Keratinocyte (primary cell): ENCODE measurements at regions not wholly inside any gene's neighbourhood (a gene's known extent, or its start where the extent isn't known, plus 50 kb on each side); places are given as distances from the start of the nearest gene placed in this dataset.

Experiments used
- DNase-seq: peaks from one replicate; pipeline ENCODE4 v3.0.0-alpha.2; 2011; ENCODE audit warnings: low read depth, missing footprints, low spot score
- FAIRE-seq: peaks from 2 replicates; lab custom pipeline; 2011; peaks lifted over from hg19 to GRCh38; lab: Jason Lieb, UNC
- H2AFZ ChIP-seq: 2 replicates; pipeline ENCODE4 v1.6.0; 2012; ENCODE audit warnings: low read length, control low read depth, inconsistent platforms; ENCODE audit not compliant: control insufficient read depth
- H3K27ac ChIP-seq: 2 replicates; pipeline ENCODE4 v1.5.1; 2011; ENCODE audit warnings: low read length; ENCODE audit not compliant: control insufficient read depth, insufficient read depth
- H3K27me3 ChIP-seq: 3 replicates; pipeline ENCODE4 v1.6.0; 2011; ENCODE audit warnings: low read length; ENCODE audit not compliant: control insufficient read depth, insufficient read depth; ENCODE audit errors: extremely low read depth
- H3K36me3 ChIP-seq, 2 experiments: 2 replicates in 1 of 2; 3 replicates in 1 of 2; pipeline ENCODE4 v1.5.1; 2011; ENCODE audit warnings: low read length in 2 of 2, mild to moderate bottlenecking in 1 of 2; ENCODE audit not compliant: control insufficient read depth in 2 of 2, insufficient read depth in 2 of 2; ENCODE audit errors: extremely low read depth in 1 of 2
- H3K4me1 ChIP-seq: 3 replicates; pipeline ENCODE4 v1.5.1; 2011; ENCODE audit warnings: low read length; ENCODE audit not compliant: control insufficient read depth, insufficient read depth; ENCODE audit errors: extremely low read depth
- H3K4me2 ChIP-seq: 3 replicates; pipeline ENCODE4 v1.6.0; 2011; ENCODE audit warnings: low read depth, low read length; ENCODE audit not compliant: control insufficient read depth, insufficient read depth; ENCODE audit errors: extremely low read depth
- H3K4me3 ChIP-seq, 3 experiments: fragments of 200-600 bp in 1 of 3; sonication (generic) in 1 of 3; 2 replicates in 2 of 3; 3 replicates in 1 of 3; pipeline ENCODE4 v1.5.1; 2011 to 2016; ENCODE audit warnings: low read length in 3 of 3, mild to moderate bottlenecking in 3 of 3, control low read depth in 2 of 3, inconsistent platforms in 1 of 3, low read depth in 1 of 3, mixed read lengths in 1 of 3, mixed run types in 1 of 3, moderate library complexity in 1 of 3; ENCODE audit not compliant: control insufficient read depth in 2 of 3, insufficient read depth in 2 of 3; ENCODE audit errors: extremely low read depth in 1 of 3
- H3K79me2 ChIP-seq: 2 replicates; pipeline ENCODE4 v1.6.0; 2012; ENCODE audit warnings: low read length; ENCODE audit not compliant: control insufficient read depth, insufficient read depth
- H3K9ac ChIP-seq: 3 replicates; pipeline ENCODE4 v1.6.0; 2011; ENCODE audit warnings: low read length; ENCODE audit not compliant: control insufficient read depth, insufficient read depth; ENCODE audit errors: extremely low read depth
- H3K9me1 ChIP-seq: 3 replicates; pipeline ENCODE4 v1.6.0; 2011; ENCODE audit warnings: low read length; ENCODE audit not compliant: control insufficient read depth, insufficient read depth; ENCODE audit errors: extremely low read depth
- H3K9me3 ChIP-seq: 2 replicates; pipeline ENCODE4 v1.5.1; 2012; ENCODE audit warnings: low read depth, low read length; ENCODE audit not compliant: control insufficient read depth
- H4K20me1 ChIP-seq: 3 replicates; pipeline ENCODE4 v1.6.0; 2011; ENCODE audit warnings: low read length; ENCODE audit not compliant: control insufficient read depth, insufficient read depth; ENCODE audit errors: extremely low read depth
- EZH2 ChIP-seq: IDR thresholded peaks from one replicate; pipeline ENCODE4 v1.6.1; 2012; ENCODE audit warnings: inconsistent platforms, mild to moderate bottlenecking, low read length, moderate library complexity
- dilution Hi-C: fragments of 300-500 bp; cut with MboI; formaldehyde crosslinking; loops from one replicate; pipeline ENCODE4 v1.7.0; 2020; ENCODE audit warnings: low sequenced_read_pairs; ENCODE audit not compliant: extremely low pct_ligation_motif_present
- TF ChIP-seq, protein P1 (sequence below), 3 experiments: IDR thresholded peaks in 1 of 3; conservative IDR thresholded peaks in 1 of 3; optimal IDR thresholded peaks in 1 of 3; 2 replicates in 2 of 3; 3 replicates in 1 of 3; pipeline versions ENCODE3 to v1.5.1; 2011; ENCODE audit warnings: low read length in 3 of 3, mild to moderate bottlenecking in 3 of 3, moderate library complexity in 2 of 3, control low read depth in 1 of 3, inconsistent platforms in 1 of 3; ENCODE audit not compliant: insufficient read depth in 2 of 3; ENCODE audit errors: extremely low read depth in 1 of 3

DNA sequence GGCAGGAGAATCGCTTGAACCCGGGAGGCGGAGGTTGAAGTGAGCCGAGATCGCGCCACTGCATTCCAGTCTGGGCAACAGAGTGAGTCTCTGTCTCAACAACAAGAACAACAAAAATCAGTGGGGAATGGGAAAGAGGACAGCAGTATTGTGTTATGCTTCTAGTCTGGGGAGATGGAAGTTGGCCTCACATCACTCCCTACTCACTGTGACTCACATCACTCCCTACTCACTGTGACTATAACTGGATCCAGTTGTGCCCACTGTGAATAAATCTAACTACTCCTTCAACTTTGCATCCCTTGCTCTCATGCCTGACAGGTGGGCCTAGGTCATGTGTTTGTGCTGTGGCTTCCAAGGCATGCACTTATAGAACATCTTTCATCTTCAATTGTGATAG lies 285.4 kb upstream of the USP24 start:
- TF ChIP-seq, protein P1, sequence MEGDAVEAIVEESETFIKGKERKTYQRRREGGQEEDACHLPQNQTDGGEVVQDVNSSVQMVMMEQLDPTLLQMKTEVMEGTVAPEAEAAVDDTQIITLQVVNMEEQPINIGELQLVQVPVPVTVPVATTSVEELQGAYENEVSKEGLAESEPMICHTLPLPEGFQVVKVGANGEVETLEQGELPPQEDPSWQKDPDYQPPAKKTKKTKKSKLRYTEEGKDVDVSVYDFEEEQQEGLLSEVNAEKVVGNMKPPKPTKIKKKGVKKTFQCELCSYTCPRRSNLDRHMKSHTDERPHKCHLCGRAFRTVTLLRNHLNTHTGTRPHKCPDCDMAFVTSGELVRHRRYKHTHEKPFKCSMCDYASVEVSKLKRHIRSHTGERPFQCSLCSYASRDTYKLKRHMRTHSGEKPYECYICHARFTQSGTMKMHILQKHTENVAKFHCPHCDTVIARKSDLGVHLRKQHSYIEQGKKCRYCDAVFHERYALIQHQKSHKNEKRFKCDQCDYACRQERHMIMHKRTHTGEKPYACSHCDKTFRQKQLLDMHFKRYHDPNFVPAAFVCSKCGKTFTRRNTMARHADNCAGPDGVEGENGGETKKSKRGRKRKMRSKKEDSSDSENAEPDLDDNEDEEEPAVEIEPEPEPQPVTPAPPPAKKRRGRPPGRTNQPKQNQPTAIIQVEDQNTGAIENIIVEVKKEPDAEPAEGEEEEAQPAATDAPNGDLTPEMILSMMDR (optimal IDR thresholded peaks at IDR 0.05 in 1 of 3, IDR thresholded peaks at IDR 0.05 in 1 of 3, conservative IDR thresholded peaks at IDR 0.05 in 1 of 3; ENCODE audit: extremely low read depth in 1 of 3, insufficient read depth in 2 of 3, low read length in 3 of 3): no peak
- no peak for TF ChIP-seq EZH2
- DNase-seq: no peak
- no peak for FAIRE-seq

DNA sequence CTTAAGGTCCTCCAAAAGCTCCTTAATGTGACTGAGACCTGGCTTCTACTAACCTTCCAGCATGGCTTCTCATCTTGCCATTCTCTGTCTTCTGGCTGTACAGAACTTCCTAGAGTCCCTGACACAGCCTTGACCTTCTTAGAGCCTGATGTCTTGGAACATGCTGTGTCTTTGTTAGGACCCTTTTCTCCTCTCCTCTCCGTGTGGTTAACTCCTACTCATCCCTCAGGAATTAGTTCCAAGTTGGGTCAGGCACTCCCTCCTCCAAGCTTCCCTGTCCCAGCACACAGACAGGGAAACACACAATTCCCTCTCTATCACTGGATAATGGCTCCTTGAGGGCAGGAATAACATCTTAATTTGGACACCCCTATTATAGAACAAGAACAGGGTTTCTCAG lies 275.4 kb upstream of the USP24 start:
- FAIRE-seq: peak; percentile 82
- Histone ChIP-seq H4K20me1 (no peaks in the 10 kb centered on the region), H3K4me1 (peaks cover 8% of the 10 kb centered on the region), H3K27me3 (no peaks in the 10 kb centered on the region), H3K9me3 (no peaks in the 10 kb centered on the region), H2AFZ (peak overlapping the region; percentile 7), H3K79me2 (no peaks in the 10 kb centered on the region), H3K36me3 (no peaks in the 10 kb centered on the region), H3K4me2 (no peak overlapping the region), H3K9me1 (no peaks in the 10 kb centered on the region), H3K27ac (no peak overlapping the region), H3K4me3 (no peak overlapping the region), H3K9ac (no peak overlapping the region)
- TF ChIP-seq, protein P1 (optimal IDR thresholded peaks at IDR 0.05 in 1 of 3, IDR thresholded peaks at IDR 0.05 in 1 of 3, conservative IDR thresholded peaks at IDR 0.05 in 1 of 3; ENCODE audit: extremely low read depth in 1 of 3, insufficient read depth in 2 of 3, low read length in 3 of 3): no peak
- dilution Hi-C loops: no loop called here
- no peak for DNase-seq

More for the DNA sequence above, 285.4 kb upstream of the USP24 start:
- no peak overlapping the region for H3K4me2 ChIP-seq
- no peak overlapping the region for H3K9ac ChIP-seq
- no peaks in the 10 kb centered on the region for H3K36me3 ChIP-seq
- H3K4me3 ChIP-seq: no peak overlapping the region
- H3K9me3 ChIP-seq: no peaks in the 10 kb centered on the region
- dilution Hi-C loops: loop anchor here (25.0 kb wide), 1 partner anchor 712 kb away; no protein-coding TSS in a partner anchor
- H4K20me1 ChIP-seq: no peaks in the 10 kb centered on the region
- H3K27me3 ChIP-seq: no peaks in the 10 kb centered on the region
- no peaks in the 10 kb centered on the region for H3K4me1 ChIP-seq
- no peaks in the 10 kb centered on the region for H3K79me2 ChIP-seq
- H2AFZ ChIP-seq: no peak overlapping the region
- no peaks in the 10 kb centered on the region for H3K9me1 ChIP-seq
- H3K27ac ChIP-seq: no peak overlapping the region
